Renal cortex interstitium (tissue), 11 donors: ENCODE measurements at regions not wholly inside any gene's neighbourhood (a gene's known extent, or its start where the extent isn't known, plus 50 kb on each side); places are given as distances from the start of the nearest gene placed in this dataset.

Source experiments
- DNase-seq, 11 donors: peaks; one replicate each; pipeline ENCODE4 v3.0.0-alpha.2; 2013; ENCODE audit warnings: low read depth in 9 of 11, low spot score in 4 of 11; ENCODE audit errors: extremely low read depth in 1 of 11

DNA sequence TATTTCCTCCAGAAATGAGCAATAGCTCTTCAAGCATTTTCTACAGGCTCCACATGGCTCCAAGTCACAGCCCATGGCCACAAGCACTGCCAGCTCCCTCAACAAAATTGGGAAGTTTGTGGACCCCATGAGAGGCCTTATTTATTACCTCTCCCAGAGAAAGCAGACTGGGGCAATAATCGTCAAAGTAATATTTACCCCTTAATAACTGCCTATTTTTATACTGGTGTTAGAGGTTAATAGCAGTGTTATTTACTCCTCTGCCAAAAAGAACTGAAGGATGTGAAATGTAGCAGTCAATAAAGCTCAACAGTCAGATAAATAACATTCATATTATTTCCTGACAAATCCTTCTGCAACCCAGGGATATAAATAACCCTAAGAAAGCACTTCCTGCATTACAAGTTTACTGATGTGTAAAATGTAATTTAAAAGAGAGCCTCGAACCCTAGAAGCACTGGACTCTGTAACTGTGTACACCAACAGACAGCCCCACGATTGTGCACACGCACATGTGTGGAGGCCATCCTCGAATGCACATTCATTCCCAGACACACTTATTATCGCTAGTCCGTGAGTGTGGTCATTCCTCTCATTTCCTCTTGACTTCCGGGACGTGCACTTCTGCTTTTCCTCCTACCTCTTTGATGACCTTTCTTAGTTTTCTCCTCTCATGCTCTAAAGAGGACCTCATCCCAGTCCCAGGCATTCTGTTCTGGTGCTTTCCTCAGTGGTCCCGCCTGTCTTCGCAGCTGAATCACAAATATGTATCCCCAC lies 157.4 kb downstream of the EVX1 start:
- no peak for DNase-seq

DNA sequence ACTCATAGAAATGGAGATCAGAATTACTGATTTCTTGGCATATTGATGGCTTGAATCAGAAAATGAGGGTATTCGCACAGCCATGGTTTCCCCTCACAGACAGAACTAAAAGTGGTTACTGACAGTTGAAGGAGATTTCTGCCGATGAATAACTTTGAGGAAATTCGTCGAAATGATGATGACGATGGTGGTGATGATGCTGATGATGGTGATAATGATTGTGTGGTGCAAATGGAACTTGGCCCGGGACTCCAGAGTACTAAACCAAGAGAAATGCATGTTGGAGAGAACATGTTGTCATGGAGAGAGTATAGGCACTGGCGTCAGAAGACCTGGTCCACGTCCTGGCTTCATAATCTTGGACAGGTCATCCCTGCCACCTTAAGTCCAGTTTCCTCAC lies 163.2 kb downstream of the EVX1 start:
- no peak for DNase-seq

DNA sequence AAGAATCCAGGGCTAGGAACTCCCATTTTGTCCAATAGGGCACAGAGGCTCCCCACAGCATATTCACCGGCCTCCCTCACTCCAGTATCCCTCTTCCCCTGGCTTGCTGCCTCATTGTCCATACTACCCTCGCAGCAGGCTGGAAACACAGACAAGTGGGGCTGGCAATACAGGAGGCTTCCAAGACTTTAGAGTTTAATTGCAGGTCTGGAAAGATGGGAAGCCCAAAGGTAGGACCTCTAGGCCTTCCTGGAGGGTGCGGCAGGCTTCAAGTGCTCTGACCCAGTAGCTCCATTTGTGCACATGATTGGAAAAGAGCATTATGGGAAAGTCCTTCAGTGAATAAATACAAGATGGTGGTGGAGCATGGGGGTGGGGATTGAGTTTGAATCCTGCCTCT lies 166.7 kb downstream of the EVX1 start:
- no peak for DNase-seq

DNA sequence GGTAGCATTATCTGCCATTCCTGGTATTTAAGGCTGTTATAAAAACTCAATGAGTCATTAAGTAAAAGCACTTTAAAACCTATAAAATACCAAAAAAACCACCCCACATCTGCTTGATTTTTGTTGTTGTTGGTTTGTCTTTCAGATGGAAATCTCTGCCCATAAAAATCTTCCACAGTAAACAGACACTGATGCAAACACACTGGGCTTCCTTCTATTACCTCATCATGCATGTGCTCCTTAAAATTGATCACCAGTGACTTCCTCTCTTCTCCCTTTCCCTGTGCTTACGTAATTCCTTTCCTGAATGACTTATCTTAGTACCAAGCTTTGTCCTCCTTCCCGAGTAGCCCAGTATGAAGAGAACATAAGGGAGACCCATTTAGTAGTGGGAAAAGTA lies 167.2 kb downstream of the EVX1 start:
- no peak for DNase-seq

DNA sequence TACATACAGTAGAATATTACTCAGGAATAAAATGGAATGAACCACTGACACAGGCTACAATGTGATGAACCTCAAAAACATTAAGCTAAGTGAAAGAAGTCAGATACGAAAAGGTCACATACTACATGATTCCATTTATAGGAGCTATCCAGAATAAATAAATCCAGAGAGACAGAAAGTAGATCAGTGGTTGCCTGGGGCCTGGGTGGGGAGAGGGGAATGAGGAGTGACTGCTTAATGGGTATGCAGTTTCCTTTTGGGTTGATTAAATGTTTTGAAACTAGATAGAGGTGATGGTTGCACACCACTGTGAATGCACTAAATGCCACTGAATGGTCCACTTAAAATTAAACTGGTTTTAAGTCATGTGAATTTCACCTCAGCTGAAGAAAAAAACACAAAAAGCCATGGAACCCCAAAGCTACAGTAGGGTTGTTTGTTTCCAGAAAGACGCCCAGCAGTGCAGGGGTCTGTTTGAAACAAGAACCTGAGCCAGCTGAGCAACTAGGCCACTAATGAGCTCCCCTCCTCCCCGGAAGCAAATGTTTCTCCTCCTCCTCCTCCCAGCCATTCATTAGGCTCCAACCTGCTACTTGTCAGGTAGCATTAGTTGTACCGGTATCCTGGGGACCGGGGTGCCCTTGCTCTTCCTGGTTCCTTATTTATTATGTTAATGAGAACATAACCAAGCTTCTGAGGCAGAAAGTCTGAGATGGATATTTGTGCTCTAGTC lies 168.4 kb downstream of the EVX1 start:
- no peak for DNase-seq

DNA sequence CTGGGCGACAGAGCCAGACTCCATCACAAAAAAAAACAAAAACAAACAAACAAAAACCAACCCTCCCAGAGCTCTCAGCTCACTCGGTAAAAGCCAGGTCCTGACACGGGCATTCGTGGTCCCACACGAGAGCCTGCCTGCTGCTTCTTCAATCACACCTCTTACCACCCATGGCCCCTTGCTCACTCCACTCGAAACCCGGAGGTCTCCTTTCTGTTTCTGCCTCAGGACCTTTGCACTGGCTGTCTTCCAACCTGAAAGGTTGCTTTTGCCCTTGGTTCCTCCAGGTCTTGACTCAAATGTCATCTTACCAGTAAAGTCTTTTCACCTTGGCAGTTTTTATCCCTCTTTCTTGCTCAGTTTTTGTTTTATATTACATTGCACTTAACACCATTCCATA lies 169.6 kb downstream of the EVX1 start:
- no peak for DNase-seq

DNA sequence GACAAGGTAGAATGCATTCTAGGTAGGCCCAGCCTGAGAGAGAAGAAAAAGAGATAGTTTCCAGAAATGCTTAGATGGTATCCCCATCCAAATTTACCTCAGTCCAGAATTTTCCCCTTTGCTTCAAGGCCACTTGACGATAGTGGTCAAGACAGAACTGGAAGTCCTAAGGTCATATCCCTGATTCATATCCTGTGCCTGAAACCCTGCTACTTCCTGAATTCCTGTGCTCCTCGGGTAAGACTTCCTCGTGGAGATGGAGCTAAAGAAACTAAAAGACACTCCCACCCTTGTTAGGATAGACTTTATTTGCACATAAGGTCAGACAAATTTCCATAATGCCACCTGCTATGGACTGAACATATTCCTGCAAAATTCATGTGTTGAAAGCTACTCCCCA lies 175.9 kb downstream of the EVX1 start:
- DNase-seq: no peak

DNA sequence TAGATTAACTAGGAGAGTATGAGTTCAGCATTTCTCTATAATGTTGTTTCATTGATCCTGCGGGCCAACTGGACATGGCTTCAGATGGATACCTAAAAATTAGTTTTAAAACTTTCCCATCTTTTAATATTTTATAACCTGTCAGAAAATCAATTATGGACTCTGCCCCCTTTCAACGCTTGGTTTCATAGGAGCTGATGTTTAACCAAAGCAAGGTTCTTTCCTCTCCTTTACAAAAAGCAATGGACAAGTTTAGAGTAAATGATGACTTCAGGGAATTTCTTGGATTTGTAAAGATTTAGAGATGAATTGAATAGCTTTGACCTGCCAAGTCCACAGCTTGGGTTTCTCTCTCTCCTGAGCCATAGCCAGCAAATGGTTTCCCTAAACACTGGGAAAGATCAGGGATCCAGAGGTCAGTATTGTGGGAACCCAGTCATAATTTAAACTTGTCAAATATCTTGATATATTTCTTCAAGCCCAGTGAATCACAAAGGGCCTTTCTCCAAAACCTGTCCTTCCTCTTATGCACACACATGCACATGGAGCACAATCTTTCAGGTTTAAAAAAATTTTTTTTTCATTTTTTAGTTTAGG lies 177.1 kb downstream of the EVX1 start:
- DNase-seq: no peak

DNA sequence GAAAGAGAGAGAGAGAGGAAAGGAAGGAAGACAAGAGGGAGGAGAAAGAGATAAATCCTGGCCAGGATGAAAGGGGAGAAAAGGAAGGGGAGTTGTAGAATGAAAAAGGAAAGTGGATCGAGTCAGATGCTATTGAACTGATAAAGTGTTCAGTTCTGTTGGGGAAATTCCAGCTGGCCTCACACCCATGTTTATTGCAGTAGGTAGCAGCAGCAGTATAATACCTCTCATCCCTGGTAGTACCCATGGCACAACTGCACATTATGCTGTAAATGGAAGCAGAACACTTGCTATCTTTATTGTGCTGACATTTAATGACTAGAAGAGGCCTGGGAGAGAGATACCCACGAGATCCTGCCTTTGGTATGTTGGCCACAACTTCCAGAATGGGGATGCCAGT lies 178.1 kb downstream of the EVX1 start:
- no peak for DNase-seq

DNA sequence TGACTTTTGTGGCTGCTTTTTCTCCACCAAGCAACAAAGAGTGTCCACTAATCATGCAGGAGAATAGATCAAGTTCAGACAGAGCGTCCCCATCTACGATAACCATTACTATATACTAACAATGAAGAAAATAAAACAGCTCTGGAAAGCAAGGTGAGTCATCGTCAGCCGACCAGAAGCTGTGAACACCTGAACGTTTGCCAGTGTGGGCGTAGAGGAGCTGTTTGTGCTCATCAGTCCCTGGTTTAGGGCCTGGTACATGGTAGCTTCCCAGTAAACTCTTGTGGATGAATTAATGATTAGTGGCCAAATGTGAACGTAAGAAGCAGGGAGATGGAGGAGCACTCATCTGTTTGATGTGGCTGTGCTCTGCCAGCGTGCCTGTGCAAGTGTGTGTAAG lies 180.7 kb downstream of the EVX1 start:
- DNase-seq: no peak

DNA sequence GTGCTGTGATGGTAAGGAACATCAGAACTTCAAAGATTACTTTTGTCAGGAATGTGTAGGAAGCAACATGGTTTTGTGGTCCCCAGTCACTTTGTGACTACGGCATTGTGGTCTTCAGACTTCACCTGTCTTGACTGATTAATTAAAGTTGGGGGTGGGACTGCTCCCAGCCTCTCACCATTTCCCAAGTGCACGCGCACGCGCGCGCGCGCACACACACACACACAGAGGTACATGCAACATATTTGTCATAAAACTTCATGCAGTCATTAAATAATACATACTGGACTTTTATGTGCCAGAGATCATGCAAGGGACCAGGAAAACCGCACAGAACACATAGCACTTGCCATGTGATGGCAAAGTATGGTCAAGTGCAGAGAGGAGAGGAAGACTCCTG lies 181.2 kb downstream of the EVX1 start:
- no peak for DNase-seq

DNA sequence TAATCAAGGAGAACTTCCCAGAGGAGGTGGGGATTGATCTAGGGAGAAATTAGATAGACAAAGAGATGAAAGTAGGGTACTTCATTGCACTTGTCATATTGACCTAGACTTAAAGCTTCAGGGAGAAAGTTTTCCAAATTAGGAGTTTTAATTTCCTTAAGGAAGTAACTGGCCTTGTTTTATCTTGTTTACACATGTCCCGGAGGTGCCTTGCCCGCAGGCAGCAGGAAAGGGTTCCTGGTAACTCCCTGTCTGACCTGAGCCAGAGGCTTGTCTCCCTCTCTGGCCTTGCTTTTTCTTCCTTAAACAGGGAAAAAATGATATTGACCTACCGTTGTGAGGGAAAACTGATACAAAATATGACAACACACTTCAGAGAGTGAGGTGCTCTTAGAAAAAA lies 181.6 kb downstream of the EVX1 start:
- DNase-seq: no peak

DNA sequence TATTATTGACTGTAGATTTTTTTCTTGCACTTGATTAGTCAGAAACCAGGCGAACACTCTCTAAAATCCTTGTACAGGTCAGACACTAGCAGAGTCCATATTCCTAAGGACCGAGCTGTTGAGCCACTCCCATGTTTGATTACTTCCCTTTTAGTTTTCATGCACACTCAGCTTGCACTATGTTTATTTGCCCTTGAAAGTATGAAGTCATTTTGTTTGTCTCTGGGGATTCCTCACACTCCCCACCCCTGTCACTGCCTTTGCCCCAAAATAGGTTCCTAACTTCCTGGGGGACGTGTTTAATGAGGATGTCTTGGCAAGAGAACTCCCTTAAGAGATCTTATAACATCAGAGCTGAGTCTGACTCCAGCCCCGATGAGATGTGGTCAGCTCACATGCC lies 182.1 kb downstream of the EVX1 start:
- no peak for DNase-seq

DNA sequence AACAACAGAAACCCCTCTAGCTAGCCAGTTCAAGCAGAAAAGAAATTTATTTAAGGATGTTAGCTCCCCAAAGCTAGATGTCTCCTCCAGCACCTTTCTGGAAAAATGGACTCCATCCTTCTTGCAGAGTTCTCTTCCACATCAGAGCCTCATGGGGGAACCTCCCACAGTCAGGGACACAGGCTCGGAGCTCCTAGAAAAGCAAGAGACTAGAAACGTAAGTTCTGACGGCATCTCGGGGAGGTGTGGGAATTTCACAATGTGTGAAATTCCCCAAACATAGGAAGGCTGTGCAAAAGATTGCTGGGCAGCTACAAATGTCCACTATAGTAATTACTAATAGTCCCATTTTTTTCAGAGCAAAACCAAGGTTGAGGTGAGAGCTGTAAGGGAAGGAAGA lies 184.8 kb downstream of the EVX1 start:
- DNase-seq: no peak

DNA sequence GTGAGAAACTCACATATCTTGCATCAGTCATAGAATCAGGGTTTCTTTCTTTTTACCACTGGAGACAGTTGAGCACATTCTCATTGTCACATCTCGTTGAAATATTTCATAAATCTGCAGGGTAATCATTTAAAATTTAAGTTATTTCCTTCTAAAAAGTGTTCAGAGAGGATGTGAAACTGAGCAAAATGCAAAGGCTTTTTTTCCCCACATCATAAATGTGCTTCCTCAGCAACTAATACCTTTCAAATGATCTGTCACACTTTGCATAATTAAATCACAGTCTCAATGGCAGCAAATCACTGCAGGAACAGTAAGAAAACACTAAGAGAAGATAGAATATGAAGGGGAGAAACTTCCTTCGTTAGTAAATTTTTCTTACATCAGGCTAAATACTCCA lies 187.5 kb downstream of the EVX1 start:
- DNase-seq: no peak

DNA sequence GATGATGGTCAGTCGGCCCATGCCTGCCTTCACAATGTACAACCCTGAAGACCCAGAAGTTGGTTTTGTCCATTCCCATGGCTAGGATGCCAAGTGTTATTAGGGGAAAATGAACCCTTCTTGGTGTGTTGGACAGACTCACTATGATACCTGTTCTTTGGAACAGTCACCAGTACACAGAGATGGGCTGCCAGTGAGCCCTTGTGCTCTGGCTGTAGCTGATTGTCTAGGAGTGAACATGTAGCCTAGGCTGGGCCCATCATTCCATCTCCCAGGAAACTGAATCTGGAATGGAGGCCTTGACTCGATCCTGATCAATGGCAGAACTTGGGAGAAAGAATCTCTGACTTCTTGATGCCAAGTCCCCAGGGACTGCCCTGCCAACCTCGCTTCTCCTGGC lies 188.9 kb downstream of the EVX1 start:
- DNase-seq: no peak

DNA sequence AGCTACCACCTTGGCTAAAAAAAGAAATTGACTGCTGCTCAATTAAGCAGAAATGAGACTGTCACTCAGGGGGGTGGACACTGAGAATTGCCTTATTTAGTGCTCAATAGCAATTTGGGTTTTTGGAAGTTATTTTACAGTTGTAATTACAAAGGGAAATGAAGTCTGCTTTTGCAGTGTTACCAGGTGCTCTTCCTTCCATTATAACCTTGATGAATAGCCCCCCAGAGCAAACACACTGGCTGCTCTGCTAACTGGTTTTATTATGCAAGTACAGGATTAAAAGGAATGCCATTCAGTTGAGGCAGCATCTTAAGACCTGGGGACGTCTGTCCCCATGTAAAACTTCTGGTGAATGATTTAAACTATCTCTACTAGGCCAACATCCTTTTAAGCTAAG lies 191.0 kb downstream of the EVX1 start:
- no peak for DNase-seq

DNA sequence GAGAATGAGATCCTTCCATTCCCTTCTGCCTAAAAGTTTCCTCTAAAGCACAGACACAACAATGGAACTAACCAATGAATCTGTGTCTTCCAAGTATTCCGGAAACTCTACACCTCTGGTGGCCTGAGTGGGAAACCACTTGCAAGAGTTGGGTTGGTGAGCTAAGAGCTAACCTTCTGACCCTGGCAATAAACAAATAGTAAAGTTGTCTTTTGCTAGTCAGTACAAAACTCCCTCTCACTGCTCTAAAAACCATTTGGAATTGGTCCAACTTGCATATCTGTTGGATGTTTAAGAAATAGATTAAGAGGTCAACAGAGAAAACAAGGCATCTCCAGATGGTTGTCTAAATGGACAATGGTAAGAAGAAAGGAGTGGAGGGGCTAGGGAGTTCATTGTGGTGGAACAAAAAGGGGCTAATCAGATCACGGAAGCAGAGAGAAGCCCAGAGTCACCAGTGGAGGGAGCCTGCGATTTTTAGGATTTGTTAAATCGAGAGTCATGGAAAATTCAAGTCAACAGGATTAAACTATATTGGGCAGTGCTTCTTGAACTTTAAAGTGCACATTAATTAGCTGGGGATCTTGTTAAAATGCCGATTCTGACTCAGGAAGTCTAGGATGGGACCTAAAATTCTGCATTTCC lies 192.3 kb downstream of the EVX1 start:
- DNase-seq: no peak

DNA sequence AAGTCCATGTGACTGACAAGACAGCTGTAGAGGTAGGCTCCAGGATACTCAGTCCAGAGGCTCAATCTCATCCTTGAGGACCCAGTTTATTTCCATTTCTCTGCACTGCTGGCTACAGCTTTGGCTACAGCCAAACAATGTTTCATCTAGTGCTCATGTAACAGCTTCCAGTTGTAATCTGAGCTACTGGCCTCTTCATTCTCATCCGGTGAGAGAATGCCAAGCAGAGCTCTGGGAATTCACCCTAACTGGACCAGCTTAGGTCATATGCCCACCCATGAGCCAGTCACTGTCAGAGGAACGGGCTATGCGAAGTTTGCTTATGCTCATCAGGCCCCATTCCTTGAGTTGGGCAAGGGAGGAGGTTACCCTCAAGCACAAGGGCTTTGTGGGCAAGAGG lies 192.9 kb downstream of the EVX1 start:
- no peak for DNase-seq
